K562 (cell line): ENCODE measurements at regions not wholly inside any gene's neighbourhood (a gene's known extent, or its start where the extent isn't known, plus 50 kb on each side); places are given as distances from the start of the nearest gene placed in this dataset.

Experiments
- ATAC-seq: fragments of 200-7000 bp; cut with Tn5 transposase; 3 replicates; pipeline ENCODE4 v1.9.1; 2020; ENCODE audit warnings: moderate library complexity
- BruUV-seq: library from RNA; stranded (reverse); fragments of 400-500 nt; replicated peaks from 2 replicates; lab custom pipeline; 2021; lab: Mats Ljungman, UMichigan
- CTCF ChIA-PET: fragments of 300-600 bp; formaldehyde crosslinking; extraction: SDS; loops from one replicate; lab custom pipeline; 2021; ENCODE audit warnings: low intra/inter-chr PET ratio; lab: Yijun Ruan, JAX
- POLR2A ChIA-PET: fragments of 300-600, 350-650 bp; sonication (Branson Sonifier 250); formaldehyde crosslinking; extraction: SDS; loops from one replicate; lab custom pipeline; 2021; ENCODE audit warnings: antibody characterized with exemption, inconsistent platforms; lab: Yijun Ruan, JAX
- DNase-seq, 4 experiments: peaks; one replicate each; pipeline versions ENCODE4 v3.0.0 to v3.0.0-alpha.2; 2011 to 2018; ENCODE audit warnings: low spot score in 3 of 4, mixed read lengths in 3 of 4; ENCODE audit errors: extremely low read depth in 1 of 4
- FAIRE-seq: peaks from 2 replicates; lab custom pipeline; 2011; peaks lifted over from hg19 to GRCh38; lab: Jason Lieb, UNC
- H2AFZ ChIP-seq: 2 replicates; pipeline ENCODE4 v1.6.0; 2011; ENCODE audit warnings: low read depth, low read length, control low read depth, inconsistent platforms
- H3K27ac ChIP-seq: fragments of 200-600 bp; 3 replicates; pipeline ENCODE4 v1.8.0; 2011; ENCODE audit warnings: low read depth, mild to moderate bottlenecking, control low read depth, inconsistent platforms, low read length, moderate library complexity, mixed read lengths; ENCODE audit errors: extremely low read depth
- H3K27me3 ChIP-seq, 2 experiments: fragments of 300-600 bp in 1 of 2; 2 replicates in 1 of 2; 3 replicates in 1 of 2; pipeline versions ENCODE4 v1.6.0 to v1.8.0; 2011; ENCODE audit warnings: inconsistent platforms in 2 of 2, low read length in 2 of 2, mild to moderate bottlenecking in 1 of 2, mixed read lengths in 1 of 2, moderate library complexity in 1 of 2; ENCODE audit not compliant: control insufficient read depth in 2 of 2, insufficient read depth in 2 of 2
- H3K36me3 ChIP-seq: fragments of 300-600 bp; 3 replicates; pipeline ENCODE4 v1.8.0; 2011; ENCODE audit warnings: mild to moderate bottlenecking, low read length, inconsistent platforms; ENCODE audit not compliant: control insufficient read depth, insufficient read depth
- H3K4me1 ChIP-seq, 2 experiments: fragments of 200-600 bp in 1 of 2; replicated peaks in 1 of 2; 2 replicates in 1 of 2; 3 replicates in 1 of 2; pipeline versions ENCODE4 v1.5.1 to v1.8.0; 2011; ENCODE audit warnings: inconsistent platforms in 2 of 2, low read length in 2 of 2, mild to moderate bottlenecking in 1 of 2, mixed read lengths in 1 of 2, moderate library complexity in 1 of 2; ENCODE audit not compliant: control insufficient read depth in 2 of 2, insufficient read depth in 2 of 2
- H3K4me2 ChIP-seq: 2 replicates; pipeline ENCODE4 v1.6.1; 2011; ENCODE audit warnings: low read length, control low read depth, inconsistent platforms, mixed read lengths; ENCODE audit not compliant: insufficient read depth
- H3K4me3 ChIP-seq: fragments of 200-600 bp; sonication (generic), shearing (Covaris generic); 2 replicates; pipeline ENCODE4 v1.5.1; 2016; ENCODE audit warnings: control low read depth, inconsistent platforms
- H3K79me2 ChIP-seq: fragments of 200-600 bp; 3 replicates; pipeline ENCODE4 v1.8.0; 2011; ENCODE audit warnings: low read length, inconsistent platforms; ENCODE audit not compliant: control insufficient read depth, insufficient read depth
- H3K9ac ChIP-seq, 2 experiments: 2 replicates each; pipeline versions ENCODE4 v1.6.0 to v1.6.1; 2011; ENCODE audit warnings: low read depth in 2 of 2, low read length in 2 of 2, control low read depth in 1 of 2, inconsistent platforms in 1 of 2, mild to moderate bottlenecking in 1 of 2, mixed read lengths in 1 of 2; ENCODE audit not compliant: insufficient read depth in 1 of 2
- H3K9me1 ChIP-seq: one replicate; pipeline ENCODE4 v1.6.0; 2011; ENCODE audit warnings: inconsistent platforms, mild to moderate bottlenecking, low read length, moderate library complexity; ENCODE audit not compliant: control insufficient read depth, insufficient read depth
- H3K9me3 ChIP-seq: replicated peaks from 2 replicates; pipeline ENCODE4 v1.5.1; 2011; ENCODE audit warnings: low read depth, low read length, inconsistent platforms; ENCODE audit not compliant: control insufficient read depth, insufficient read depth
- H4K20me1 ChIP-seq: replicated peaks from 2 replicates; pipeline ENCODE4 v1.6.1; 2011; ENCODE audit warnings: low read length, inconsistent platforms, mixed read lengths; ENCODE audit not compliant: control insufficient read depth, insufficient read depth
- ARNT ChIP-seq, 2 experiments: fragments of 450-650 bp; IDR thresholded peaks; 2 replicates each; pipeline ENCODE4 v1.6.1; 2016; ENCODE audit warnings: mild to moderate bottlenecking in 1 of 2
- ETV6 ChIP-seq, 3 experiments: fragments of 150-350 bp in 1 of 3; sonication (generic) in 1 of 3; formaldehyde crosslinking in 1 of 3; IDR thresholded peaks; 2 replicates each; pipeline versions ENCODE4 v1.6.1 to v1.8.0; 2014 to 2022; ENCODE audit warnings: borderline replicate concordance in 2 of 3, low read depth in 2 of 3, antibody characterized with exemption in 1 of 3, low read length in 1 of 3, mild to moderate bottlenecking in 1 of 3, missing genetic modification reagents in 1 of 3
- HDGF ChIP-seq: fragments of 450-650 bp; IDR thresholded peaks from 2 replicates; pipeline ENCODE4 v1.6.1; 2016
- MTA1 ChIP-seq: fragments of 450-650 bp; IDR thresholded peaks from 2 replicates; pipeline ENCODE4 v1.6.1; 2017; ENCODE audit warnings: borderline replicate concordance
- TGIF2 ChIP-seq: sonication (generic); formaldehyde crosslinking; IDR thresholded peaks from 2 replicates; pipeline ENCODE4 v1.8.1; 2022; ENCODE audit warnings: mild to moderate bottlenecking, missing genetic modification reagents, moderate library complexity
- ZBTB7A ChIP-seq: IDR thresholded peaks from 2 replicates; pipeline ENCODE4 v1.6.1; 2011; ENCODE audit warnings: low read depth, mild to moderate bottlenecking, low read length, moderate library complexity, borderline replicate concordance; ENCODE audit not compliant: control insufficient read depth
- WGBS: fragments of 100-300 bp; shearing (Covaris generic); methylation state at CpG from one replicate; pipeline ENCODE4 v1.1.6; 2016; ENCODE audit warnings: low coverage, mixed read lengths; ENCODE audit not compliant: insufficient coverage; ENCODE audit errors: missing lambda C conversion rate; 5-methylcytosine and 5-hydroxymethylcytosine counted together
- in situ Hi-C: fragments of 300-500 bp; cut with MboI; formaldehyde crosslinking; loops from 4 replicates; pipeline ENCODE4 v1.15.0; 2018; ENCODE audit warnings: inconsistent platforms, mixed read lengths
- intact Hi-C: fragments of 100-400 bp; cut with micrococcal nuclease; formaldehyde crosslinking; loops from 2 replicates; pipeline ENCODE4 v1.14.2; 2022
- TF ChIP-seq, protein P1 (sequence below): fragments of 450-650 bp; IDR thresholded peaks from 2 replicates; pipeline ENCODE4 v1.6.1; 2017; ENCODE audit warnings: antibody characterized with exemption, mild to moderate bottlenecking

DNA sequence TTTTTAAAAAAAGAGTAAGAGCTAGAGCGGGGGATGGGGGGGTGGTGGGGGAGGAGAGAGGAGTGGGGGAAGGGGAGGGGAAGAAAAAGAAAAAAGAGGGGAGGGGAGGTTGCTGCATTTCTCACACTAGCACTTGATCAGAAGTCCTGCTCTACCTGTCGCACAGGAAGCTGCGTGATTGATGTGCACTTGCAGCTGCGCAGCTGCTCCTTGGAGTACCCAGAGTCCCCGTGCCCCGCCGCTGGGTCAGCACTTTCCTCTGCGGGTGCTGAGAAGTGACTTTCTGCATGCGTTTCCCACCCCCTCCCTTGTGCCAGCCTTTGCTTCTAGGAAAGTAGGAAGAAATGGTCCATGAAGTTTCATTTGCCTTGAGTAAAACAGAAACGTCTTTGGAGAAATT is 297.3 kb downstream of the ETAA1 start (continued):
- TF ChIP-seq ETV6 (IDR thresholded peaks at IDR 0.05; ENCODE audit: borderline replicate concordance in 1 of 2, low read depth in 2 of 2, low read length in 1 of 2) (no peak), ETV6 (CRISPR knock-in tag; IDR thresholded peaks at IDR 0.05; ENCODE audit: borderline replicate concordance) (no peak), ZBTB7A (no peak), ARNT (IDR thresholded peaks at IDR 0.05) (no peak)
- TF ChIP-seq, protein P1, sequence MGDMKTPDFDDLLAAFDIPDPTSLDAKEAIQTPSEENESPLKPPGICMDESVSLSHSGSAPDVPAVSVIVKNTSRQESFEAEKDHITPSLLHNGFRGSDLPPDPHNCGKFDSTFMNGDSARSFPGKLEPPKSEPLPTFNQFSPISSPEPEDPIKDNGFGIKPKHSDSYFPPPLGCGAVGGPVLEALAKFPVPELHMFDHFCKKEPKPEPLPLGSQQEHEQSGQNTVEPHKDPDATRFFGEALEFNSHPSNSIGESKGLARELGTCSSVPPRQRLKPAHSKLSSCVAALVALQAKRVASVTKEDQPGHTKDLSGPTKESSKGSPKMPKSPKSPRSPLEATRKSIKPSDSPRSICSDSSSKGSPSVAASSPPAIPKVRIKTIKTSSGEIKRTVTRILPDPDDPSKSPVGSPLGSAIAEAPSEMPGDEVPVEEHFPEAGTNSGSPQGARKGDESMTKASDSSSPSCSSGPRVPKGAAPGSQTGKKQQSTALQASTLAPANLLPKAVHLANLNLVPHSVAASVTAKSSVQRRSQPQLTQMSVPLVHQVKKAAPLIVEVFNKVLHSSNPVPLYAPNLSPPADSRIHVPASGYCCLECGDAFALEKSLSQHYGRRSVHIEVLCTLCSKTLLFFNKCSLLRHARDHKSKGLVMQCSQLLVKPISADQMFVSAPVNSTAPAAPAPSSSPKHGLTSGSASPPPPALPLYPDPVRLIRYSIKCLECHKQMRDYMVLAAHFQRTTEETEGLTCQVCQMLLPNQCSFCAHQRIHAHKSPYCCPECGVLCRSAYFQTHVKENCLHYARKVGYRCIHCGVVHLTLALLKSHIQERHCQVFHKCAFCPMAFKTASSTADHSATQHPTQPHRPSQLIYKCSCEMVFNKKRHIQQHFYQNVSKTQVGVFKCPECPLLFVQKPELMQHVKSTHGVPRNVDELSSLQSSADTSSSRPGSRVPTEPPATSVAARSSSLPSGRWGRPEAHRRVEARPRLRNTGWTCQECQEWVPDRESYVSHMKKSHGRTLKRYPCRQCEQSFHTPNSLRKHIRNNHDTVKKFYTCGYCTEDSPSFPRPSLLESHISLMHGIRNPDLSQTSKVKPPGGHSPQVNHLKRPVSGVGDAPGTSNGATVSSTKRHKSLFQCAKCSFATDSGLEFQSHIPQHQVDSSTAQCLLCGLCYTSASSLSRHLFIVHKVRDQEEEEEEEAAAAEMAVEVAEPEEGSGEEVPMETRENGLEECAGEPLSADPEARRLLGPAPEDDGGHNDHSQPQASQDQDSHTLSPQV = no peak

DNA sequence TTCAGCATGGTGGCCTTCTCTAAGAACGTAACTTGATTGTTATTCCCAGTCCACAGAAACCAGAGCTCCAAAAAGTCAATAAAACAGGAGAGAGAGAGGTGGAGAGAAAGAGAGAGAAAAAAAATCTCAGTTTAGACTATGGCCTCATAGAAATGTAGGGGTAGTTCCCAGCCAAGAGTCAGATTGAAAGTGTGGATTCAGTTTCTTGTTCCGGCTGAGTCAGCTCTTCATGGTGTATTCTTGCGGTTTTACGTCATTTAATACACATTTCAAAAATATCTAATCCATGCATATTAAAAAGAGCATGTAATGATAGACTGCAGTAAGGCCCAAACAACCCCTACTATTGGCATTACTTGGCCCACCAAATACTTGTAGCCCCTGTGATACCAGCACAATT is 303.9 kb downstream of the ETAA1 start:
- Histone ChIP-seq H3K9me3 (no peaks in the 10 kb centered on the region), H4K20me1 (no peaks in the 10 kb centered on the region), H3K9ac (no peak overlapping the region)
- FAIRE-seq = no peak
- no peak for TF ChIP-seq TGIF2 (CRISPR knock-in tag)
- no peak for TF ChIP-seq HDGF
- TF ChIP-seq MTA1 = no peak
- TF ChIP-seq, all 486 proteins: peak for 0
- Histone ChIP-seq H2AFZ (no peak overlapping the region), H3K27me3 (no peaks in the 10 kb centered on the region), H3K4me2 (no peak overlapping the region), H3K4me3 (no peak overlapping the region), H3K36me3 (no peaks in the 10 kb centered on the region), H3K4me1 (no peaks in the 10 kb centered on the region), H3K27ac (no peak overlapping the region), H3K9me1 (no peaks in the 10 kb centered on the region), H3K79me2 (no peaks in the 10 kb centered on the region)
- in situ Hi-C loops = no loop called here
- CTCF ChIA-PET = no interaction called here
- POLR2A ChIA-PET = no interaction called here
- WGBS = 0% methylated on average over 4 of the region's 4 CpGs
- ATAC-seq (no peak), DNase-seq (no peak)
- intact Hi-C loops = no loop called here
- no TSS peak for BruUV-seq
